G401.6 (cell line): ENCODE measurements at regions not wholly inside any gene's neighbourhood (a gene's known extent, or its start where the extent isn't known, plus 50 kb on each side); places are given as distances from the start of the nearest gene placed in this dataset.
"Not testable (repeated sequence)": the region's sequence is repeated elsewhere in the genome, so short reads cannot be mapped to it uniquely, and the experiment has no call there.

Experiments used
- FAIRE-seq: peaks from 2 replicates; lab custom pipeline; 2012; peaks lifted over from hg19 to GRCh38; lab: Jason Lieb, UNC

DNA sequence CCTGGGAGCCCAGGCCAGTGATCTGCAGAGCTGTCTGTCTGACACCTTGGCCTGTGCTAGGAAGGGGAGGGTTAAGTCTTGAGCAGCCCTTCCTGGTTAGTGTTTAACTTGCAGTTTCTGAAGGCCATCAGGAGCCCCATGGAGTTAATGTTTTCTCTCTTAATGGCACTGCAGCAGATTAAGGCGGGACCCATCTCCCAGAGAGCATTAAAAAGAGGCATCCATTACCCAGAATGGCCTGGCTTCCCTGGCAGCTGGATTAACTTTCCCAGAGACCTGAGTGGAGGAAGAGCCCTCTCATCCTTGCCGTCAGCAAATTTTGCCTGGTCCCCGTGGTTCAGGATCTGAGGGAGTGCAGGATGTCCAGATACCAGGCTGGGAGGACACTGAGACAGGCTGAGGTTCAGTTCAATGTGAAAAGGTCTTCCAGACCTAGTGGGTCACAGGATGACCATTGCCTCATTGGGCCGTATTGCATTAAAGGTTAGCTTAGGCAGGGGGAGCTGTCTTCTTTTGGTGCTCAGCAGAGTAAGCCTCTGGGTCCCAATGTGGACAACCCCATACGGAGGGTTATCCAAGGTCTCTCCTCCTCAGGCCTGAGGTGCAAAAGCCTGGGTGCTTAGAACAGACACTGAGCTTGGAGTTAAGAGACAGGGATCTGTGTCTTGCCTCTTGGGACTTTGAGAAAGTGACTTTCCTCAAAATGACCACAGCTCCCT is 522.6 kb downstream of the PTPRU start:
- no peak for FAIRE-seq

DNA sequence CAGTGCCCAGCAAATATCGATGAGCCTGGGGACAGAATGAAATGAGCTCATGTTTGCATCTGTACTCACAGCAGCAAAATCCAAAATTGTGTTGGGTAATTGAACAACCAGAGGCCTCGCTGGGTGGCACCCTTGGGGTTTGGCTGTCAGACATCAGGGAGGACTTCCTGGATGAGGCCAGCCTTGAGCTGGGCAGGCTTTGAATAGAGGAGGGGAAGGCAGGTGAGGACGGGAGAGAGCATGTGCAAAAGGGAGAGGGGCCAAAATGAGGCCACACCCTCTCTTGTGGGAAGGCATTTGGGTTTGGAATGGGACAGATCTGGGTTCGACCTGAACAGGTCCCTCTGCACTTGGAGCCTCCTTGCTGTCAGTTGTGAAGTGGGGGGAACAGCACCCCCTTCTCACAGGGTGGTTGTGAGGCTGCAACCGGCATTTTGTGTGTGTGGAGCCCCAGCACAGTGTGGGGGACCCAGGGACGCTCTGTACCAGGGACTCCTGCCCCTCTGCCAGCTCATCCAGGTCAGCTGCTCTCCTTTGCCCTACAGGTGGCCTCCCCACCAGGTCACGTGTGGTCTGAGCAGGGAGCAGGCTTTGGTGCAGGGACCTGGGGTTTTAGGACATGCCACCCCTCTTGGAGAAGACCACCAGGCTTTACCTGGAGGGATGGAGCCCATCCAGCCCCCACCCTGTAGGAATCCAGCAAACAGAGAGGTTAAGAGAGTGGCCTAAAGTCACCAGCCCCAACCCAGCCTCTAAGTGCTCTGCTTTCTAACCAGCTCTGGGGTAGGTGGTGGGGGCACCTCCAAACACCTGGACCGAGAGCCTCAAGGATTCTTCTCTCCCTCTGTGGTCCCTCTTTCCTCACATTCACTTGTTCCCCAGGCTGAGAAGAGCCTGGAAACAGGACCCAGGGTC is 521.8 kb downstream of the PTPRU start:
- FAIRE-seq = no peak

- no peak for FAIRE-seq
Measured at GRCh38 chr1:29756901-29757725, 520.8 kb downstream of the PTPRU start.

- no peak for FAIRE-seq
Measured at GRCh38 chr1:29756498-29756897, 520.2 kb downstream of the PTPRU start.

DNA sequence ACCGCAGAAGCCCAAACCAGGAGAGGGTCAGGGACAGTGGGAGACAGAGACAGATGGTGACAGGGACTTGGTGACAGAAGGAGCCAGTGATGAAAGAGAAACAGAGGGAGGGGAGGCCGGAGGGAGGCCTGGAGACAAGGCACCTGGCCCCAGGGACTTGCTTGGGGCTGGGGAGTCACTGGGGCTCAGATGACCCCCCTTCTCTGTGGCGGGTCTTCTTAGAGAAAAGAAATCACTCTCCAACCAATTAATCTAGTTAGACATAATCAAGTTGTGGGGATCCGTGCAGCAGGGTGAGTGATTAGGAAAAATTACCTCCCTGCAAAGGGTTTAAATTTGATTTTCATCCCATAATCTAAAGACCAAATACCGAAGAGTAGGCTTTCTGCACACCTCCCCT is 519.8 kb downstream of the PTPRU start:
- FAIRE-seq = no peak

DNA sequence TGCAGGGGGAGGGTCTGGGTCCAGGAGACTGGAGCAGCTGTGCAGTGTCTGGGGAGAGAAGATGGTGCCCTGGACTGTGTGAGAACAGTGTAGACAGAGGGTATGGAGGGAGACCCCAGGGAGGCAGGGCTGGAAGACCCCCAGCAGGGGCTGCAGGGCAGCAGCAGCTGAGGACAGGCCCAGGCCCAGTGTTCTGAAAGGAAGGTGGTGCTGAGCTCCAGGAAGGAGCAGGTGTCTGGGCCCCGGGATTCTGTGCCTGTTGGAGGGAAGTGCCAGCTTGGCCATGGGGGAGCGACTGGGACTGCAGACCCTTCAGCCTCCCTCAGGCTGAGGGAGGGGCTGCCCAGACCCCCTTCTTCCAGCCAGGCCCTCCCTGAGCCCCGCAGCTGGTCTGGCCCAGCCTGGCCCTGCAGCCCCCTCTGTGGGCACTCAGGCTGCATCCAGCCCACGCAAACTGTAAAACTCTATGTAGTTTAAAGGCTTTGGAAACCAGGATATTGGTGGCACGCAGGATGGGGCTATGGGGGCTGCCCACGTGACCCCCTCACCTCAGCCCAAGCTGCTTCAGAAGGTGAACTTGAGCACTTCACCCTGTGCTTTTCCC is 519.2 kb downstream of the PTPRU start:
- FAIRE-seq = not testable (repeated sequence)

GRCh38 chr1:29754573-29755375 is 518.5 kb downstream of the PTPRU start:
- no peak for FAIRE-seq

GRCh38 chr1:29753771-29754572 is 517.6 kb downstream of the PTPRU start:
- FAIRE-seq = no peak

DNA sequence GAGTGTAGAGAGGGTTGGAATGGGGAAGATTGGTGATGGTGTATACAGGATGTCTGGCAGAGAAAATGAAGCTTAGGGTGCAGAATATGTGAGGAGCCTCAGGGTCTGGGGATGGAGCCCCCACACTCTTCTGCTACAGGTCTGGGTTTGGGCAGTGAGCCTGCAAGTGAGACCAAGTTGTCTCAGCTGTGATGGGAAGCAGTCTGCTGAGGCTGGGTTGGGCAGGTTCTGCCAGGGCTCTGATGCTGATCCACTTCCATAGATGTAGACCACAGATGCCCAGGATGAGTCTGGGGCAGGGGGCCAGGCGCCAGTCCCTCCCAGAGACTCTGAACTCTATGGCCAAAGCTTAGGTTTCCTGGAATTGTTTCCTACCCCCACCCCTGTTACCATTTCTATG is 516.9 kb downstream of the PTPRU start:
- no peak for FAIRE-seq

DNA sequence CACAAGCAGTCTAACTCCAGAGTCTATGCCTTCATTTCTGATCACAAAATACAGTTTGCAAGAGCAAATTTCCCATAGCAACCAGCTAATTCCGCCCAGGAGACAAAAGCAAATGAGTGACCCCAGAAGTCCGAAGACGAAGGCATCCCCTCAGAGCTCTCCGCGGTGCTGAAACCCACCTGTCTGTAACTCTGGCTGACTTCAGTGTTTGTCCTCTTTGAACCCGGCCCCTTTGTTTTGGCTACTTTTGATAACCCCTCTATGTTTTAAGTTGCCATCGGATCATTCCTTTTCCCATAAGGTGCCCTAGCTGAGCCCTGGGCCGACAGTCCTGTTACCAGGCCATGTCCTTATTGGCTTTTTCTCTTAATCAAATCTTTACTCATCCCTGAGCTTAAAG is 515.8 kb downstream of the PTPRU start:
- FAIRE-seq = no peak

DNA sequence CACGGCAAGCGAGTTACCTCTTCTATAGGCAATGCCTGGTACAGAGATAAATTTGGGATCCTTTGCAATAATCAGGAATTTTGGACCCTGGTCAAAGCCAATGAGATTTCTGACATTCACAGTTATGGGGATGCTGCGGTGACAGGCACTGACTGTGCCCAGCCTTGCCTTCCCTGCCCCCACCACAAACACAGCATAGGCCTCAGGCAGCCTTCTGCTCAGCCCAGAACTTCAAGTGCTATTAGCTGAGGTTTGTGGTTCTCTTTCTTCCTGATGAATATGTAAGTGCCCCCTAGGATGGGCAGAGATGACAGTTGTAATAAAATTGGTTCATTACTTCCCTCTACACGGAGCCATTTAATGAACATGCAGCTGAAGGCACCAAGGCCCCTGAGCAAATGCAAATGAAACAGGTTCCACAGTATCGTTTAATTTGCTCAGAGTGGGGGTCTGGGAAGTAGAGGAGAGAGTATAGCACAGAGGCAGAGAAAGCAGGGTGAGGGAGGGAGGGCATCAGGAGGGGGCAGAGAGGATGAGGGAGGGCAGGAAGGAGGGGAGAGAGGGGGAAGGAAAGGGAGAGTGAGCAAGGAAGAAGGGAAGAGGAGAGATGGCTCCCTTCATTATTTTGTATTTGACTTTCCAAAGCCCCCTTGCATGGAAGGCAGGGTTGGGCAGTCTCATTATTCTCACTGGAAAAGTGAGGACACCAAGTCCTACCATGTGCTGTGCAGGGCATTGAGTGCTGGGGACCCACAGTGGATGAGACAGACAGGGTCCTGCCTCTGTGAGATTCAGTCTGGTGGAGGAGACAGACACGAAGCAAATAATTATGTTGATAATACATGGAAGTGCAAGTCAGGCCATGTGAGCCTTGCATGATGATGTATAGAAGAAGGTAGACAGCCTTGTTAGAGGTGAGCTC is 513.0 kb downstream of the PTPRU start:
- no peak for FAIRE-seq

- no peak for FAIRE-seq
Measured at GRCh38 chr1:29747196-29747595, 510.9 kb downstream of the PTPRU start.

- no peak for FAIRE-seq
Measured at GRCh38 chr1:29746076-29746665, 509.8 kb downstream of the PTPRU start.

- no peak for FAIRE-seq
Measured at GRCh38 chr1:29744684-29745490, 508.6 kb downstream of the PTPRU start.

DNA sequence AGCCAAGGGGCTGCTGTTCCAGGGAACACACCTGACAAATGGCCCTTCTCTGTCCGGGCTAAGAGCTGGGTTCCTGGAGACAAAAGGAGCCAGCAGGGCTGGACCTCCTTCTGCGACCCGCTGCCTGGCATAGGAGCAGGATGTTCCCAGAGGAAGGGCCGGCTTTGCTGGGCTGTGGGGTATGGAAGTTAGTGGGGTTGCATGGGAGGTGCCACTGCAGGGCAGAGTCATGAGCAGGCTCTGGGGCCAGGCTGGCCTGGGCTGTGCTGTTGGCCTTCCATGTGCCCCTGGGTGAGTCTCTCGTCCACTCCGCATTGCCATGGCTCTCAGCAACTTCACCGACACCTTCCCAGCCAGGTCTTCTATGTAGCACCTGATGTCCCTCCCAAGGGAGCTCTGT is 507.6 kb downstream of the PTPRU start:
- FAIRE-seq = no peak

DNA sequence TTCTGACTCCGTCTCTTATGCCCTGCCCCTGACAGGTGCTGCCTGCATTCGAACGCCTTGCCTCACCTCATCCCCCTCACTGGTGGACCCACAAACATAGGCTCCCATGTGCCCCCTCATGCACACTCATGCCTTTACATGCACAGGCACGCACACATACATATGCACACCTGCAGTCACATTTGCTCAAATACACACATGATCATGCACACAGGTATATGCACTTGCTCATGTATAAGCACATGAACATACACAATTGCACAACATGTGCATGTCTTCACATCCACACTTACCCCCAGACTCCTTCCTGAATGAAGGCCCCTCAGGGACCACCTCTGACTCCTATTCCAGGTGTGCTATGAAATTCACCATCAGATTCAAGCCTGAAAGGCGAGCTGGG is 506.9 kb downstream of the PTPRU start:
- no peak for FAIRE-seq

DNA sequence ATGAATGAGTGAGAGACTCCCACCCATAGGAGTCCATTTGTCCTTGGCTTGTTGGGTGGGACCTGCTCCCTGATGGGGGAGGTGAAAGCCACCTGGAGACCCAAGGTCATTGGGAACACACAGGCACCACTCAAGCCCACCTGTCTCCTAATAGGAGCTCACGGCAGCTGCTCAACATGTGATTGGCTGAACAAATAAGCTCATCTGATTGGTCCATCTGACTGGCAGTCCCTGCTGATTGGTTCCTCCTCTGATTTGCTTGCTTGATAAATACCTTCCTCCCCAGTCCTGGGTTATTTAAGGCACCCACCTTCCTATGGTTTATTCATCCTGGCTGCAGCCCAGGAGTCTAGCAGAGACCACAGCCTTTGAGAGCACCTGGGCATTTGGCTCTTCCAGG is 502.9 kb downstream of the PTPRU start:
- FAIRE-seq = no peak

DNA sequence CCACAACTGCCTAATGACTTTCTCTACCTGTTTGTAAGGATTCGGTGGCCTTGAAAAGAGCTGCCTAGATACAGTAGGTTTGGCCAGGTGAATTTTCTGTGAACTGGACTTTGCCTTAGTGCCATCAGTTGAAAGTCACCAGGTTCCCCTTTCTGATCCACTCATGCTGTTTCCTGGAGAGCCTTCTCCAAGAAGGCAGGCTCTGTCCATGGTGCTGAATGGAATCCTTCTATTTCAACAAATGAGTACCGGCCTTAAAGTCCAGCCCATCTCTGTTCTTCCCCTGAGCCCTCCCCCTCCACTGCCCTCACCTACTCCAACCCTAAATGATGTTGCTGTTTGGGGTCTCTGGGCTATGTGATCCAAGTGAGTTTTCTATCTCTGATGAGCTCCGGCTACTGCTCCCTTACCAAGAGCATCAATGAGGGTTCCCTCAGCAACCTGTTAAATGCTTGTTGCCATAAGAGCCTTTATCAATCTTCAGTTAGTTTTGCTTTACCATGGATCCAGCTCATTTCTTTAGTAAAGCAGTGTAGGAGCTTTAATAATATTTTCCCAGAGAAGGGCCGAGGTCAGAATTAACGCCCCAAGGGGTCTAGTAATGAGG is 500.4 kb downstream of the PTPRU start:
- no peak for FAIRE-seq
